Epithelial cell of esophagus (primary cell): ENCODE measurements at regions not wholly inside any gene's neighbourhood (a gene's known extent, or its start where the extent isn't known, plus 50 kb on each side); places are given as distances from the start of the nearest gene placed in this dataset.

ENCODE experiments used
- DNase-seq: peaks from one replicate; pipeline ENCODE4 v3.0.0; 2010; ENCODE audit warnings: low read depth
- H3K4me3 ChIP-seq: 2 replicates; pipeline ENCODE4 v1.5.1; 2011; ENCODE audit warnings: mild to moderate bottlenecking, low read length, control low read depth
- CTCF ChIP-seq: IDR thresholded peaks from 2 replicates; pipeline ENCODE4 v1.5.1; 2011; ENCODE audit warnings: low read depth, mild to moderate bottlenecking, low read length, control low read depth, inconsistent platforms; ENCODE audit not compliant: insufficient read depth; ENCODE audit errors: missing control alignments

GRCh38 chr2:194556629-194557028 is 1100.4 kb upstream of the SLC39A10 start:
- DNase-seq: no peak
- no peak overlapping the region for H3K4me3 ChIP-seq
- TF ChIP-seq CTCF: no peak

GRCh38 chr2:194553980-194554379 is 1103.0 kb upstream of the SLC39A10 start:
- no peak for DNase-seq
- H3K4me3 ChIP-seq: no peak overlapping the region
- no peak for TF ChIP-seq CTCF

GRCh38 chr2:194550702-194551101 is 1106.3 kb upstream of the SLC39A10 start:
- no peak for TF ChIP-seq CTCF
- H3K4me3 ChIP-seq: no peak overlapping the region
- peak; percentile 41 for DNase-seq

GRCh38 chr2:194549387-194549786 is 1107.6 kb upstream of the SLC39A10 start:
- DNase-seq: no peak
- no peak for TF ChIP-seq CTCF
- H3K4me3 ChIP-seq: no peak overlapping the region

- peak; percentile 19 for TF ChIP-seq CTCF
- H3K4me3 ChIP-seq: no peak overlapping the region
- DNase-seq: peak; percentile 13
These were observed 1111.0 kb upstream of the SLC39A10 start for GRCh38 chr2:194545978-194546377.

- H3K4me3 ChIP-seq: no peak overlapping the region
- TF ChIP-seq CTCF: no peak
- no peak for DNase-seq
These were observed 1117.6 kb upstream of the SLC39A10 start for GRCh38 chr2:194539425-194539824.

GRCh38 chr2:194526121-194526520 is 1130.9 kb upstream of the SLC39A10 start:
- no peak overlapping the region for H3K4me3 ChIP-seq
- no peak for DNase-seq
- no peak for TF ChIP-seq CTCF
